Dermis microvascular lymphatic vessel endothelial cell (primary cell): ENCODE measurements at regions not wholly inside any gene's neighbourhood (a gene's known extent, or its start where the extent isn't known, plus 50 kb on each side); places are given as distances from the start of the nearest gene placed in this dataset.

Experiments
- DNase-seq, 2 donors: peaks; one replicate each; pipeline versions ENCODE4 v3.0.0 to v3.0.0-alpha.2; 2010; ENCODE audit warnings: low read depth in 2 of 2

- DNase-seq = no peak
Observed at GRCh38 chr5:136699651-136700050, 334.3 kb upstream of the TRPC7 start.

GRCh38 chr5:136698970-136699369 lies 333.6 kb upstream of the TRPC7 start:
- DNase-seq = no peak

- DNase-seq = no peak
Observed at GRCh38 chr5:136694258-136694657, 328.9 kb upstream of the TRPC7 start.

GRCh38 chr5:136689552-136689951 lies 324.2 kb upstream of the TRPC7 start:
- DNase-seq = no peak

DNA sequence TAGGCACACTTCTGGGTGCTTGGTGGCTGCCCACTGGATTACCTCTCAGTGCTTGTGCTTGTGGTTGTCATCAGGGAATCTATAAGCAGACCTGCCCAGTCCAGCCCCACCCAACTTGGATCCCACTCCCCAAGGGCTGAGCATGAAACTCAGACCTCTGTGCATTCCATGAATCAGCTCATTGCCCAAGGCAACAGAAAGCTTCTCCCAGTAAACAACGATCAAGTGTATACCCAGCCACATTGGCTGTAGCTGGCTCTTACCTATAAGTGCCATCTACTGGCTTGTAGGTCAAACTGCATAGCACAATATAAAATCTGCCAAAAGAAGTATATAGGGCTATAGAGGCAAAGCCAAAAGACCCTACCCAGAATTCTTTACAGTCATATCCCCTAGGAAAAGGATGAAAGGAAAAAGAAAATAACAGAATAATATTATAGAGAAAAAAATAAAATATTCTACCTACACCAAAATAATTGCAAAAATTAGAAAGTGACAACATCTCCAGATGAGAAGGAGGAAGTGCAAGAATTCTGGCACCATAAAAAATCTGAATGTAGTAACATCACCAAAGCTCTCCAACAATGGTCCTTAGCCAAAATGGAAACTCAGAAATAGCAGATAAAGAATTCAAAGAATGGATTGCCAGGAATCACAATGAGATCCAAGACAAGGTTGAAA lies 321.0 kb upstream of the TRPC7 start:
- DNase-seq = peak in 1 of 2 donors; percentile 66

DNA sequence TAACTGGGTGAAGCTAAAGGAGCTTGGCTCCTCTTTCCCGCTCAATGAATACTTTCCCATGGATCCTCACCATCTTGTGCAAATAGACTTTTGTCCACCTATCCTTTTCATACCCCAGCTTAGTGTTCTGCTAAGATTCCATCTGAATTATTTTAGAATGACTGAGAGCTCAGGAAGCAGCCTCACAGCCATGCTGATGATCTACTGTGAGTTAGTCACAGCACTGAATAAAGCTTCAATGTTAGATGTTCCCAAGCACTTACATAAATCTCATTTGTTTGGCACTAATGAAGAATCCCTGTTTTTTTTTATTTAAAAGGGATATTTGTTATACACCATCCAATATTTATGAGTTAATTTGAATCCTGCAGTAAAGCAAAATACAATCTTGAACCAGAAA lies 317.6 kb upstream of the TRPC7 start:
- DNase-seq = no peak

- no peak for DNase-seq
Observed at GRCh38 chr5:136679233-136679632, 313.9 kb upstream of the TRPC7 start.

DNA sequence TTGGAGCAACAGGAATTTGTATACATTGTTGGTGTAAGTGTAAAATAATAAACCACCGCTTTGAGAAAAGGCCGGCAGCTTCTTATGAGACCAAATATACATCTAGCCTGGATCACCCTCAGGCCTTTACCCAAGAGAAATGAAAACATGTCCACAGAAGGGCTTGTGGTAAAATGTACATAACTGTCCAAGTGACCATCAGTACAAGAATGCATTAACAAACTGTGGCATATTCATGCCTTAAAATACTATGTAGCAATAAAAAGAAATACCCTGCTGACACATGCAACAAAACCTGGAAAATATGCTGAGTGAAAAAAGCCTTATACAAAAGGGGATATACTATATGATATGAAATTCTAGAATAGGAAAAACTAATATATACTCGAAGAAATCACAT lies 311.9 kb upstream of the TRPC7 start:
- DNase-seq = no peak

GRCh38 chr5:136676685-136677084 lies 311.3 kb upstream of the TRPC7 start:
- DNase-seq = no peak

DNA sequence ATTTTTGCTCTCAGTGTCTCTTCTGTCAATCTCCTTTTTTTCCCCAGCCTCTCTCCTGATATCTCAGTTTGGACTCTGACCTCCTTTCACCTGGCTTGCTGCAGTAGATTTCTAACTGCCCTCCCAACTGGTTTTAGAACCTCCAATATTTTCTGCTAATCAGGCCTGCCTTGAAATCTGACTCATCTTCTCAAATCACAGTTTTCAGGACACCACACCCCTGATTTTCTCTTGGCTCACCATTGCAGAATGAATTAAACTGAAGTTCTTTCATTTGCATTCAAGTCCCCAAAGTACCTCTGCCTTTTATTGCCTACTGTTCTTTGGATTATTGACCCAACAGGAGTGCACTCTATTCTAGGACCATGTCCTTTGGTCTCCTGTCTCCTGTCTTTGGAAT lies 310.4 kb upstream of the TRPC7 start:
- DNase-seq = no peak

DNA sequence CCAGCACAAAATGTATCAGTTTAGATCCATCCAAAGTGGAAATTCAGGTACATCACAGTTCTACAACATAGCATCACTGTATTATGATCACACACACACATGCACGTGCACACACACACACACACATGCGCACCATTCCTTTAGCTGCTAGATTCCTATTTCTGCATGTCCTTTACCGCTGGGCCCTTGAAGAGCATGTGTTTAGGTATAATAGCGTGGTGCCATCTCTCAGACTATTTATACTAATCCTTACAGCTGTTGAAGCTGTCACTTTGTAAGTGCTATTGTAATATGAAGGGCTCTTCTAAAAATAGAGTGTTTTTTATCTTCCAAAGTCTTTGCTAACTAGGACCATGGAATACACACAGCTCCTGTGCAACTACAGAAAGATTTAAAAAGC lies 308.8 kb upstream of the TRPC7 start:
- DNase-seq = no peak

DNA sequence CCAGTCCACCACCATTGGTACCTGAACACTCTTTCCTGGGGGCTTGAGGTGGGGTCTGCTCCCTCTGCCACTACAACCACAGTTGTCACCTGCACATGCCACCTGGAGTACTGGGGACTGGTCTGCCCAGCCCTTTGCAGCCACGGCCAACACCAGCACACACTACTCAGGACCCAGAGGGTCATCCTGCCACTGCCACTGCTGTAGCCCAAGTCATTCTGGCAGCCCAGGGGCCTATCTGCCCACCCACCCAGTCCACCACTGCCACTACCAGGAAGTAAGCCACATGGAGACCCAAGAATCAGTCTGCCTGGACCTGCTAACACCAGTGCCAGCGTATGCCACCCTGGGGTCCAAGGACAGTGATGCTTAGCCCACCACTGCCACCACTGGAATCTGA lies 302.4 kb upstream of the TRPC7 start:
- no peak for DNase-seq

DNA sequence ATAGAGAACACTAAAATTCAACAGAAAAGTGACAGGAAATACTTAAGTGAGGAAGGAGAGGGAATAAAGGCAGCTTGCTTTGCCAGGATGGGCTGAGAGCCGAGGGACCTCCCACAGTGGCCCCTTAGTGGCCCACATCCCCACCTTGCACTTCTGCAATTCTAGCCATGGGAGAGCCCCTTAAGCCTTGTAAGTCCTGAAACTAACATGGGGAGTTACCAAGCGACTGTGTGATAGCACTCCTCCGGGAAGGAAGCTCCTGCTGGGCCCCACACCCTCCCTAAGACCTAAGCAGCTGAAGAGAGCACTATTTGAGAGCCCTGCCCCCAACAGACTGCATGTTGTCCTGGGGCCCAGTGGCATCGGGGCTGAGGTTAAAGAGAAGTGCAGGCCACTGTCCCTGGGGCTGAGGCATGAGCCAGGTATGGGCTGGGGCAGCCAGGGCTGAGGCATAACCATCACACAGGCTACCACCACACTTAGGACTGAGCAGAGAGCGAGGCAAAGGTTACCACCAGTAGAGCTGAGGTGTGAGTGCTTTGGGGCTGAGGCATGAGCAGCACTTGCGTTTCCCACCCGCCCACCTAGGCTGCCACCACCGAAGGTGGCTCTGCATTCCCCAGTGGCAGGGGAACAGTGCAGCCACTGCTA lies 301.8 kb upstream of the TRPC7 start:
- no peak for DNase-seq

- DNase-seq = no peak
Observed at GRCh38 chr5:136665331-136665730, 300.0 kb upstream of the TRPC7 start.

DNA sequence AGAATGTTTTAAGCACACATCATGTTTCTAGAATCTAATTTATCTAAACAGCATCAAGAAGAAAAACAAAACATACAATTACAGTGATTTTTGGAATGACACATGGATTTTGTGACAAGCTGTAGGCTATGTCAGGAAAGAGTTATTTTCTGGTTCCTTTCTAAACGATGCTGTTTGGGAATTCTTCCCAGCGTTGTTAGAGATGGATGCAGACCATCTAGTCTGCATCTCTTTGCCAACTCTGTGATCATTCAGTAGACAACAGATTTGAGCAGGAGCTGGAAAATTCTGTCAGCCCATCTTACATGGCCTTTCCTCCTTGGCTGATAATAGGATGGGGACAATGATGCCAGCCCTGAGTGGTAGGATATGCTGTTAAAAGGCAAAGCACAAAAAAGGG lies 295.7 kb upstream of the TRPC7 start:
- no peak for DNase-seq

DNA sequence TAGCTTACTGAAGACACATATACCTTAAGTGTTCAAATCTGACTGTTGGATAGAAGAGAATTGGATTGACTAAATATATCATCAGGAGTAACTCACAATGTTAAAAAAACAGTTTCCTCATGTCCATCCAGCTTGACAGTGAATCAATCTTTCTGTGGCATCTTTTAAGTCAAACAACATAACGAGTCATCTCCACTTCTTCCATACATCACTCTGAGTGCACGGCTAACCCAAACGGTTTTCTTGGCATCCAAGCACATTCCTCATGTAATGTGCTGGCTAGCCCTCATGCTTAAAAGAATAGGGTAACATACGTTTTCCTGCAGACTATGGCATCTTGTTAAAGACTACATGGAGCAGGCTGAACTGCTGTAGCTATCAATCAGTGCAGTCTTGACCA lies 291.5 kb upstream of the TRPC7 start:
- no peak for DNase-seq

DNA sequence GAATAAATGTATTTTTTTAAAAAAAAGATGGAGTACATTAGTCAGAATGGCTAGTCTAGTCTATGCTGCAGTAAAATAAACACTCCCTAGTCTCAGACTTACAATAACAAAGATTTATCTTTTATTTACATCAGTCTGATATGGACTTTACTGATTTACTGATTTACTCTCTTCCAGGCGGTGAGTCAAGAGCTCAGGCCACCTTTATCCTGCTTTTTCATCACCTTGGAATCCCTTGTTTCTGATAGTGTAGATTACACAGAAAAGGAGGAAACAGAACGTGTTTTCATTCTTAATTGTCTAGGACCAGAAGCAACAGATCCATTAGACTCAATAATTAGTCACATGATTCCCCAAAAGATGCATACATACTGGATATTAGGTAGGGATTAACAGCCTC lies 290.1 kb upstream of the TRPC7 start:
- peak in 1 of 2 donors; percentile 79 for DNase-seq

DNA sequence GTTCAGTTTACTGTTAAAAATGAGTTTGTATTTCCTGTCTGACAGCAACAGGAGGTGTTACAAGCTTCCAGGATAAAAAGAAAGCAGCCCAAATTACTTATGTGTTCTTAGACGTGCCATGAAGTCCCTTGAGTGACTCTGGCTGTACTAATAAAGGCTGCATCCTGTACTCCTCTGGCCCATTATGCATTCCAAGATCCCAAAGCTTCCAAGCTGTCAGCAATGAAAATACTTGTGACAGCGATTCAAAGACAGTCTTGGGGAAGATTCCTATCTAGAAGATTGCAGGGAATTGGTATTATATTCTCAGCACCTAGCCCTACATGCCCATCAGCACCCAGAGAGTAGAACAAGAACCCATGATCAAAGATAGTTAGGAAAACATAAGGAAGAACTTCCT lies 281.6 kb upstream of the TRPC7 start:
- no peak for DNase-seq

DNA sequence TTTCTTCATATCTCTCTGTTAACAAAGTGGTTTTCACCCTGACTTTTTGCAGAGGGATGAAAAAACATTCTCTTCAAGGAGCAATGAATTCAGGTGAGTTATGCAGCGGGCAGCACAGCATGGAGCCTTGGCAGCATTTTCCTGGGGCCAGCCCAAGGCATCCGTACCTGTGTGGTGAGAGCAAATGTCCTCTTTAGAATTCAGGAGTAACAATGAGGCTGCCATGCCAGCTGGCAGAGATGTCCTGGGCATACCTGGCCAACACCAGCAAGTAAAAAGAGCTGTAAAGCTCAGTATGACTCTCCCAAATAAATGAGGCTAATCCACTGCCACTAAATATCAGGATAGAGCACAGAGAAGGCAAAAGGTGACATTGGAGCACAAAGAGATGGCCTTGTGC lies 277.6 kb upstream of the TRPC7 start:
- DNase-seq = no peak

- no peak for DNase-seq
Observed at GRCh38 chr5:136639616-136640015, 274.3 kb upstream of the TRPC7 start.

GRCh38 chr5:136638084-136638483 lies 272.7 kb upstream of the TRPC7 start:
- DNase-seq = no peak

GRCh38 chr5:136636001-136636400 lies 270.7 kb upstream of the TRPC7 start:
- DNase-seq = no peak

- no peak for DNase-seq
Observed at GRCh38 chr5:136631186-136631585, 265.8 kb upstream of the TRPC7 start.
